Retinal pigment epithelial cell (primary cell): ENCODE measurements at regions not wholly inside any gene's neighbourhood (a gene's known extent, or its start where the extent isn't known, plus 50 kb on each side); places are given as distances from the start of the nearest gene placed in this dataset.

ENCODE experiments used
- DNase-seq: peaks from one replicate; pipeline ENCODE4 v3.0.0-alpha.2; 2010; ENCODE audit warnings: low read depth
- H3K4me3 ChIP-seq: 2 replicates; pipeline ENCODE4 v1.5.1; 2011; ENCODE audit warnings: mild to moderate bottlenecking, low read length, control low read depth, moderate library complexity
- CTCF ChIP-seq: conservative IDR thresholded peaks from 2 replicates; pipeline ENCODE4 v1.5.1; 2011; ENCODE audit warnings: low read depth, low read length, control low read depth, inconsistent platforms

- no peak for TF ChIP-seq CTCF
- DNase-seq, result no peak
- H3K4me3 ChIP-seq, result no peak overlapping the region
Observed at GRCh38 chr13:44199627-44200207, 173.9 kb upstream of the SERP2 start.

- DNase-seq, result no peak
- H3K4me3 ChIP-seq, result no peak overlapping the region
- no peak for TF ChIP-seq CTCF
Observed at GRCh38 chr13:44206434-44206833, 167.2 kb upstream of the SERP2 start.

GRCh38 chr13:44207476-44207875, 166.1 kb upstream of the SERP2 start:
- no peak overlapping the region for H3K4me3 ChIP-seq
- DNase-seq, result no peak
- TF ChIP-seq CTCF, result no peak

GRCh38 chr13:44210525-44210924, 163.1 kb upstream of the SERP2 start:
- H3K4me3 ChIP-seq, result no peak overlapping the region
- no peak for TF ChIP-seq CTCF
- no peak for DNase-seq

- H3K4me3 ChIP-seq, result no peak overlapping the region
- no peak for DNase-seq
- no peak for TF ChIP-seq CTCF
Observed at GRCh38 chr13:44211286-44211685, 162.3 kb upstream of the SERP2 start.

- TF ChIP-seq CTCF, result no peak
- H3K4me3 ChIP-seq, result no peak overlapping the region
- no peak for DNase-seq
Observed at GRCh38 chr13:44211704-44212346, 161.8 kb upstream of the SERP2 start.
